ENCODE measurements at regions not wholly inside any gene's neighbourhood (a gene's known extent, or its start where the extent isn't known, plus 50 kb on each side); places are given as distances from the start of the nearest gene placed in this dataset.

- TF ChIP-seq, protein P1, sequence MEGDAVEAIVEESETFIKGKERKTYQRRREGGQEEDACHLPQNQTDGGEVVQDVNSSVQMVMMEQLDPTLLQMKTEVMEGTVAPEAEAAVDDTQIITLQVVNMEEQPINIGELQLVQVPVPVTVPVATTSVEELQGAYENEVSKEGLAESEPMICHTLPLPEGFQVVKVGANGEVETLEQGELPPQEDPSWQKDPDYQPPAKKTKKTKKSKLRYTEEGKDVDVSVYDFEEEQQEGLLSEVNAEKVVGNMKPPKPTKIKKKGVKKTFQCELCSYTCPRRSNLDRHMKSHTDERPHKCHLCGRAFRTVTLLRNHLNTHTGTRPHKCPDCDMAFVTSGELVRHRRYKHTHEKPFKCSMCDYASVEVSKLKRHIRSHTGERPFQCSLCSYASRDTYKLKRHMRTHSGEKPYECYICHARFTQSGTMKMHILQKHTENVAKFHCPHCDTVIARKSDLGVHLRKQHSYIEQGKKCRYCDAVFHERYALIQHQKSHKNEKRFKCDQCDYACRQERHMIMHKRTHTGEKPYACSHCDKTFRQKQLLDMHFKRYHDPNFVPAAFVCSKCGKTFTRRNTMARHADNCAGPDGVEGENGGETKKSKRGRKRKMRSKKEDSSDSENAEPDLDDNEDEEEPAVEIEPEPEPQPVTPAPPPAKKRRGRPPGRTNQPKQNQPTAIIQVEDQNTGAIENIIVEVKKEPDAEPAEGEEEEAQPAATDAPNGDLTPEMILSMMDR (IDR thresholded peaks at IDR 0.05; ENCODE audit: insufficient read depth, low read depth, low read length), result no peak
- TF ChIP-seq EZH2 (IDR thresholded peaks at IDR 0.05; ENCODE audit: insufficient read depth, low read length), result no peak
Measured at GRCh38 chr11:38553148-38553547, 1955.1 kb upstream of the RAG2 start.
